MM.1S (cell line): ENCODE measurements at regions not wholly inside any gene's neighbourhood (a gene's known extent, or its start where the extent isn't known, plus 50 kb on each side); places are given as distances from the start of the nearest gene placed in this dataset.

Source experiments
- DNase-seq: peaks from one replicate; pipeline ENCODE4 v3.0.0-alpha.2; 2015
- H2AFZ ChIP-seq: fragments of 300-600 bp; sonication (generic); 2 replicates; pipeline ENCODE4 v1.6.0; 2016; ENCODE audit warnings: antibody characterized with exemption, low read length
- H3F3A ChIP-seq: fragments of 300-600 bp; sonication (generic); 2 replicates; pipeline ENCODE4 v1.6.1; 2016; ENCODE audit warnings: mild to moderate bottlenecking, antibody characterized with exemption, low read length, moderate library complexity, mixed read lengths; ENCODE audit not compliant: insufficient read depth
- H3K27ac ChIP-seq: fragments of 300-600 bp; sonication (generic); 2 replicates; pipeline ENCODE4 v1.5.1; 2016; ENCODE audit warnings: mild to moderate bottlenecking, low read length
- H3K27me3 ChIP-seq: fragments of 300-600 bp; sonication (generic); replicated peaks from 2 replicates; pipeline ENCODE4 v1.6.0; 2016; ENCODE audit warnings: low read length; ENCODE audit not compliant: insufficient read depth
- H3K36me3 ChIP-seq: fragments of 300-600 bp; sonication (generic); replicated peaks from 2 replicates; pipeline ENCODE4 v1.6.1; 2016; ENCODE audit warnings: mild to moderate bottlenecking, low read length, mixed read lengths; ENCODE audit not compliant: insufficient read depth
- H3K4me1 ChIP-seq: fragments of 300-600 bp; sonication (generic); 2 replicates; pipeline ENCODE4 v1.6.1; 2016; ENCODE audit warnings: low read length, mixed read lengths
- H3K4me2 ChIP-seq: fragments of 300-600 bp; sonication (generic); 2 replicates; pipeline ENCODE4 v1.6.0; 2016; ENCODE audit warnings: low read depth, low read length
- H3K4me3 ChIP-seq: fragments of 300-600 bp; sonication (generic); 2 replicates; pipeline ENCODE4 v1.5.1; 2016; ENCODE audit warnings: low read length, mixed read lengths
- H3K79me2 ChIP-seq: fragments of 300-600 bp; sonication (generic); 2 replicates; pipeline ENCODE4 v1.6.1; 2016; ENCODE audit warnings: mixed run types, low read length, mixed read lengths
- H3K9ac ChIP-seq: fragments of 300-600 bp; sonication (generic); 2 replicates; pipeline ENCODE4 v1.6.1; 2016; ENCODE audit warnings: low read length, mixed read lengths
- H3K9me2 ChIP-seq: fragments of 300-600 bp; sonication (generic); replicated peaks from 2 replicates; pipeline ENCODE4 v1.6.1; 2016; ENCODE audit warnings: mild to moderate bottlenecking, low read length, mixed read lengths; ENCODE audit not compliant: insufficient read depth
- H3K9me3 ChIP-seq: fragments of 300-600 bp; sonication (generic); replicated peaks from 2 replicates; pipeline ENCODE4 v1.6.1; 2016; ENCODE audit warnings: mild to moderate bottlenecking, low read length, mixed read lengths; ENCODE audit not compliant: insufficient read depth
- H4K20me1 ChIP-seq: fragments of 300-600 bp; sonication (generic); 2 replicates; pipeline ENCODE4 v1.6.1; 2016; ENCODE audit warnings: mild to moderate bottlenecking, low read length, moderate library complexity, mixed read lengths; ENCODE audit not compliant: insufficient read depth
- CTCF ChIP-seq: fragments of 300-600 bp; sonication (generic); IDR thresholded peaks from 2 replicates; pipeline ENCODE4 v1.5.1; 2016; ENCODE audit warnings: antibody characterized with exemption, low read length, mixed read lengths
- EZH2 ChIP-seq: fragments of 300-600 bp; sonication (generic); optimal IDR thresholded peaks from 2 replicates; pipeline ENCODE3; 2017; ENCODE audit warnings: low read depth, mild to moderate bottlenecking, antibody characterized with exemption, low read length, mixed read lengths
- EZH2phosphoT487 ChIP-seq: fragments of 300-600 bp; sonication (generic); IDR thresholded peaks from 2 replicates; pipeline ENCODE4 v1.6.1; 2018; ENCODE audit warnings: antibody characterized with exemption, low read length

GRCh38 chr2:10183146-10183675 is 60.7 kb downstream of the RRM2 start:
- TF ChIP-seq CTCF (no peak), EZH2 (no peak), EZH2phosphoT487 (no peak)
- H3K4me2 ChIP-seq: no peak overlapping the region
- H3K9ac ChIP-seq: no peak overlapping the region
- no peaks in the 10 kb centered on the region for H3K4me1 ChIP-seq
- H3K79me2 ChIP-seq: no peaks in the 10 kb centered on the region
- no peaks in the 10 kb centered on the region for H3K9me3 ChIP-seq
- no peaks in the 10 kb centered on the region for H3K36me3 ChIP-seq
- no peaks in the 10 kb centered on the region for H3K27me3 ChIP-seq
- H3F3A ChIP-seq: no peaks in the 10 kb centered on the region
- no peaks in the 10 kb centered on the region for H3K9me2 ChIP-seq
- DNase-seq: no peak
- no peaks in the 10 kb centered on the region for H4K20me1 ChIP-seq
- H3K27ac ChIP-seq: no peak overlapping the region
- no peak overlapping the region for H2AFZ ChIP-seq
- no peak overlapping the region for H3K4me3 ChIP-seq

- Histone ChIP-seq H3K27ac (no peak overlapping the region), H3K4me3 (no peak overlapping the region), H3F3A (no peaks in the 10 kb centered on the region)
Observed at GRCh38 chr2:10184421-10184820, 61.9 kb downstream of the RRM2 start.

GRCh38 chr2:10185046-10185445 is 62.5 kb downstream of the RRM2 start:
- no peak overlapping the region for H3K27ac ChIP-seq
- no peaks in the 10 kb centered on the region for H3K36me3 ChIP-seq
- no peaks in the 10 kb centered on the region for H3K79me2 ChIP-seq
- H3K4me2 ChIP-seq: no peak overlapping the region
- TF ChIP-seq EZH2phosphoT487 (no peak), CTCF (no peak), EZH2 (no peak)
- DNase-seq: no peak
- no peak overlapping the region for H3K4me3 ChIP-seq
- H3K4me1 ChIP-seq: no peaks in the 10 kb centered on the region
- no peak overlapping the region for H2AFZ ChIP-seq
- H4K20me1 ChIP-seq: no peaks in the 10 kb centered on the region
- H3K9me2 ChIP-seq: no peaks in the 10 kb centered on the region
- no peaks in the 10 kb centered on the region for H3K9me3 ChIP-seq
- H3K27me3 ChIP-seq: no peaks in the 10 kb centered on the region
- H3K9ac ChIP-seq: no peak overlapping the region
- H3F3A ChIP-seq: no peaks in the 10 kb centered on the region

More at GRCh38 chr2:10184421-10184820, 61.9 kb downstream of the RRM2 start:
- Histone ChIP-seq H3K9me3 (no peaks in the 10 kb centered on the region), H3K4me2 (no peak overlapping the region), H3K9ac (no peak overlapping the region), H3K9me2 (no peaks in the 10 kb centered on the region), H3K27me3 (no peaks in the 10 kb centered on the region), H2AFZ (no peak overlapping the region), H3K79me2 (no peaks in the 10 kb centered on the region), H3K4me1 (no peaks in the 10 kb centered on the region), H4K20me1 (no peaks in the 10 kb centered on the region), H3K36me3 (no peaks in the 10 kb centered on the region)
- no peak for DNase-seq
- TF ChIP-seq EZH2phosphoT487 (no peak), EZH2 (no peak), CTCF (no peak)
